C4-2B (cell line): ENCODE measurements at regions not wholly inside any gene's neighbourhood (a gene's known extent, or its start where the extent isn't known, plus 50 kb on each side); places are given as distances from the start of the nearest gene placed in this dataset.

ENCODE experiments used
- CTCF ChIP-seq: fragments of 450-650 bp; conservative IDR thresholded peaks from 2 replicates; pipeline ENCODE4 v1.5.1; 2017; ENCODE audit warnings: mild to moderate bottlenecking
- ZFX ChIP-seq: fragments of 450-650 bp; IDR thresholded peaks from 2 replicates; pipeline ENCODE4 v1.6.1; 2017

DNA sequence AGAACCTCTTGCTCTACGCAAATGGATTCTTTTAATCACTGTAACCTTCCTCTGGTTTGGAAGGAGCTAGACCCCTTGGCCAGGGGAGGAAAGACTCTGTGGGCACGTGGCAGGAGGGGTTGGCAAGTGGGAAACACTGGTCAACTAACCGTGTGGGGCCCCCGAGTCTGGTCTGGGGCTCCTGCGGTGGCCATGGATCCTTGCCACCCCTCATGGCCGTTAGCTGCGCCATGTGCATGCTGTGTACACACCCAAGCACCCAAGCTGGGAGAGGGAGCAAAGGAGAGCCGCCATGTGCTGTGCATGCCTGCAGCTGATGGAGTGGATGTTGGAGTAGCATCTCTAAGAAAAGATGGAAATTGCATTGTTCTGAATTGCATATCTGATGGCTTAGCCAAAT is 730.6 kb downstream of the FAM181B start:
- TF ChIP-seq CTCF (no peak), ZFX (no peak)
